A549 (cell line): ENCODE measurements at regions not wholly inside any gene's neighbourhood (a gene's known extent, or its start where the extent isn't known, plus 50 kb on each side); places are given as distances from the start of the nearest gene placed in this dataset.

Experiments used
- ATAC-seq, 2 experiments: fragments of 200-7000 bp in 1 of 2; fragments of >200 bp in 1 of 2; cut with Nextera tagmentation in 1 of 2; cut with Tn5 transposase in 1 of 2; 3 replicates each; pipeline versions ENCODE4 v1.8.0 to v1.9.1; 2018 to 2020; ENCODE audit warnings: mild to moderate bottlenecking in 1 of 2, moderate library complexity in 1 of 2
- CTCF ChIA-PET: fragments of 300-600 bp; sonication (Branson Sonifier 250); formaldehyde crosslinking; extraction: SDS; loops from one replicate; lab custom pipeline; 2021; ENCODE audit warnings: antibody characterized with exemption, inconsistent platforms; lab: Yijun Ruan, JAX
- POLR2A ChIA-PET: fragments of 350-600 bp; formaldehyde crosslinking; extraction: SDS; loops from one replicate; lab custom pipeline; 2021; ENCODE audit warnings: antibody characterized with exemption, inconsistent platforms; lab: Yijun Ruan, JAX
- DNase-seq, 2 experiments: peaks; one replicate each; pipeline versions ENCODE4 v3.0.0 to v3.0.0-alpha.2; 2011 to 2016; ENCODE audit warnings: low read depth in 1 of 2, low spot score in 1 of 2
- FAIRE-seq: peaks from 2 replicates; lab custom pipeline; 2011; peaks lifted over from hg19 to GRCh38; lab: Jason Lieb, UNC
- H3K27ac ChIP-seq, 2 experiments: fragments of >200 bp; sonication (Bioruptor Twin); formaldehyde crosslinking; 3 replicates each; pipeline ENCODE4 v1.5.1; 2016 to 2017
- H3K4me1 ChIP-seq: fragments of >200 bp; sonication (Bioruptor Twin); formaldehyde crosslinking; 3 replicates; pipeline ENCODE4 v1.6.1; 2016
- H3K4me2 ChIP-seq: fragments of >200 bp; sonication (Bioruptor Twin); formaldehyde crosslinking; 3 replicates; pipeline ENCODE4 v1.6.1; 2016
- H3K4me3 ChIP-seq: fragments of >200 bp; sonication (Bioruptor Twin); formaldehyde crosslinking; 3 replicates; pipeline ENCODE4 v1.5.1; 2016
- H3K9me3 ChIP-seq: fragments of >200 bp; sonication (Bioruptor Twin); formaldehyde crosslinking; 3 replicates; pipeline ENCODE4 v1.6.1; 2016
- BHLHE40 ChIP-seq: IDR thresholded peaks from 2 replicates; pipeline ENCODE4 v1.6.1; 2012; ENCODE audit warnings: low read depth, low read length, inconsistent platforms
- CHD4 ChIP-seq: fragments of 200-600 bp; sonication (generic); IDR thresholded peaks from 2 replicates; pipeline ENCODE4 v1.6.1; 2016; ENCODE audit warnings: antibody characterized with exemption, mild to moderate bottlenecking, borderline replicate concordance
- EP300 ChIP-seq, 2 experiments: fragments of >200 bp; sonication (Bioruptor Twin); formaldehyde crosslinking; IDR thresholded peaks; 2 replicates in 1 of 2; 3 replicates in 1 of 2; pipeline ENCODE4 v1.6.1; 2016 to 2017
- FOSB ChIP-seq: fragments of 250-450 bp; sonication (Bioruptor Pico); IDR thresholded peaks from 2 replicates; pipeline ENCODE4 v1.5.0; 2020; ENCODE audit warnings: mild to moderate bottlenecking, moderate library complexity
- FOSL2 ChIP-seq, 2 experiments: fragments of 450-650 bp in 1 of 2; fragments of >200 bp in 1 of 2; sonication (Bioruptor Twin) in 1 of 2; formaldehyde crosslinking; IDR thresholded peaks; 2 replicates each; pipeline versions ENCODE4 v1.5.0 to v1.6.1; 2016 to 2020; ENCODE audit warnings: mild to moderate bottlenecking in 1 of 2, moderate library complexity in 1 of 2
- HEYL ChIP-seq: fragments of 250-450 bp; sonication (Bioruptor Pico); IDR thresholded peaks from 2 replicates; pipeline ENCODE4 v1.8.0; 2021; ENCODE audit warnings: mild to moderate bottlenecking, moderate library complexity
- HOXA7 ChIP-seq: fragments of 250-450 bp; sonication (Bioruptor Pico); IDR thresholded peaks from 2 replicates; pipeline ENCODE4 v1.5.0; 2020; ENCODE audit warnings: mild to moderate bottlenecking, moderate library complexity
- NFE2L2 ChIP-seq: fragments of 150-350 bp; conservative IDR thresholded peaks from 2 replicates; pipeline ENCODE4 v1.6.1; 2014; ENCODE audit warnings: low read length
- NR3C1 ChIP-seq: fragments of >200 bp; sonication (Bioruptor Twin); formaldehyde crosslinking; IDR thresholded peaks from 3 replicates; pipeline ENCODE4 v1.6.1; 2017
- PHF8 ChIP-seq: fragments of 200-600 bp; sonication (generic); IDR thresholded peaks from 2 replicates; pipeline ENCODE4 v1.6.1; 2016; ENCODE audit warnings: low read depth, mild to moderate bottlenecking, antibody characterized with exemption, moderate library complexity, borderline replicate concordance
- RAD21 ChIP-seq, 2 experiments: fragments of >200 bp in 1 of 2; sonication (Bioruptor Twin) in 1 of 2; formaldehyde crosslinking in 1 of 2; IDR thresholded peaks in 1 of 2; conservative IDR thresholded peaks in 1 of 2; 2 replicates in 1 of 2; 3 replicates in 1 of 2; pipeline ENCODE4 v1.6.1; 2012 to 2018; ENCODE audit warnings: inconsistent platforms in 1 of 2
- SMC3 ChIP-seq: fragments of >200 bp; sonication (Bioruptor Twin); formaldehyde crosslinking; IDR thresholded peaks from 3 replicates; pipeline ENCODE4 v1.6.1; 2018; ENCODE audit warnings: inconsistent platforms
- SREBF2 ChIP-seq: fragments of 450-650 bp; IDR thresholded peaks from 2 replicates; pipeline ENCODE4 v1.6.1; 2014; ENCODE audit warnings: mild to moderate bottlenecking, moderate library complexity
- TFCP2L1 ChIP-seq: fragments of 250-450 bp; sonication (Bioruptor Pico); IDR thresholded peaks from 2 replicates; pipeline ENCODE4 v1.5.0; 2021; ENCODE audit warnings: mild to moderate bottlenecking
- ZNF302 ChIP-seq: fragments of 250-450 bp; sonication (Bioruptor Pico); IDR thresholded peaks from 2 replicates; pipeline ENCODE4 v1.9.0; 2021; ENCODE audit warnings: inconsistent platforms, mild to moderate bottlenecking, moderate library complexity
- WGBS: methylation state at CpG from one replicate; pipeline ENCODE4 v1.1.6; 2017; ENCODE audit errors: missing lambda C conversion rate; 5-methylcytosine and 5-hydroxymethylcytosine counted together
- TF ChIP-seq, protein P1 (sequence below): fragments of 150-350 bp; IDR thresholded peaks from 2 replicates; pipeline ENCODE4 v1.6.1; 2014; ENCODE audit warnings: low read depth, mild to moderate bottlenecking, low read length
- TF ChIP-seq, protein P2 (sequence below): fragments of 200-600 bp; sonication (generic); IDR thresholded peaks from 2 replicates; pipeline ENCODE4 v1.6.1; 2016; ENCODE audit warnings: antibody characterized with exemption, mild to moderate bottlenecking, moderate library complexity
- TF ChIP-seq, protein P3 (sequence below): IDR thresholded peaks from 2 replicates; pipeline ENCODE4 v1.6.1; 2012

DNA sequence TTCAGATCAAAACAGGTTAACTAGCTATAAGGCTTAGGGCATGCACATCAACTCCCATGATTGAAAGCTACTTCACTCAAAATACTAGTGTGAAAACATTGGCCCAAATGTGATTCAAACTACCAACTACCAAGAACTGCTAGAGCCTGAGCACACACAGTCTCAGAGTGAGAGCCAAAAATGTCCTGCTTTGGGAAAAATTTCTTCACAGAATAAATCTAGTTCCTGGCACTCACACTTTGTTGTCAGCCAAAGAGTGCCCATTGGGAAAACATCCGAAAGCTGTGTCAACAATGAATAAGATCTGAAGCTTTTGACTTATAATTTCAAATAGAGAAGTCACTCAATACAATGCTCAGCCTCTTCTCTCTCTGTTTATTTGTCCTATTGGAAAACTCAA lies 182.7 kb downstream of the LRATD1 start:
- ATAC-seq (no peak), FAIRE-seq (no peak), DNase-seq (no peak)
- TF ChIP-seq, protein P1, sequence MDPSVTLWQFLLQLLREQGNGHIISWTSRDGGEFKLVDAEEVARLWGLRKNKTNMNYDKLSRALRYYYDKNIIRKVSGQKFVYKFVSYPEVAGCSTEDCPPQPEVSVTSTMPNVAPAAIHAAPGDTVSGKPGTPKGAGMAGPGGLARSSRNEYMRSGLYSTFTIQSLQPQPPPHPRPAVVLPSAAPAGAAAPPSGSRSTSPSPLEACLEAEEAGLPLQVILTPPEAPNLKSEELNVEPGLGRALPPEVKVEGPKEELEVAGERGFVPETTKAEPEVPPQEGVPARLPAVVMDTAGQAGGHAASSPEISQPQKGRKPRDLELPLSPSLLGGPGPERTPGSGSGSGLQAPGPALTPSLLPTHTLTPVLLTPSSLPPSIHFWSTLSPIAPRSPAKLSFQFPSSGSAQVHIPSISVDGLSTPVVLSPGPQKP, result no peak
- TF ChIP-seq, protein P2, sequence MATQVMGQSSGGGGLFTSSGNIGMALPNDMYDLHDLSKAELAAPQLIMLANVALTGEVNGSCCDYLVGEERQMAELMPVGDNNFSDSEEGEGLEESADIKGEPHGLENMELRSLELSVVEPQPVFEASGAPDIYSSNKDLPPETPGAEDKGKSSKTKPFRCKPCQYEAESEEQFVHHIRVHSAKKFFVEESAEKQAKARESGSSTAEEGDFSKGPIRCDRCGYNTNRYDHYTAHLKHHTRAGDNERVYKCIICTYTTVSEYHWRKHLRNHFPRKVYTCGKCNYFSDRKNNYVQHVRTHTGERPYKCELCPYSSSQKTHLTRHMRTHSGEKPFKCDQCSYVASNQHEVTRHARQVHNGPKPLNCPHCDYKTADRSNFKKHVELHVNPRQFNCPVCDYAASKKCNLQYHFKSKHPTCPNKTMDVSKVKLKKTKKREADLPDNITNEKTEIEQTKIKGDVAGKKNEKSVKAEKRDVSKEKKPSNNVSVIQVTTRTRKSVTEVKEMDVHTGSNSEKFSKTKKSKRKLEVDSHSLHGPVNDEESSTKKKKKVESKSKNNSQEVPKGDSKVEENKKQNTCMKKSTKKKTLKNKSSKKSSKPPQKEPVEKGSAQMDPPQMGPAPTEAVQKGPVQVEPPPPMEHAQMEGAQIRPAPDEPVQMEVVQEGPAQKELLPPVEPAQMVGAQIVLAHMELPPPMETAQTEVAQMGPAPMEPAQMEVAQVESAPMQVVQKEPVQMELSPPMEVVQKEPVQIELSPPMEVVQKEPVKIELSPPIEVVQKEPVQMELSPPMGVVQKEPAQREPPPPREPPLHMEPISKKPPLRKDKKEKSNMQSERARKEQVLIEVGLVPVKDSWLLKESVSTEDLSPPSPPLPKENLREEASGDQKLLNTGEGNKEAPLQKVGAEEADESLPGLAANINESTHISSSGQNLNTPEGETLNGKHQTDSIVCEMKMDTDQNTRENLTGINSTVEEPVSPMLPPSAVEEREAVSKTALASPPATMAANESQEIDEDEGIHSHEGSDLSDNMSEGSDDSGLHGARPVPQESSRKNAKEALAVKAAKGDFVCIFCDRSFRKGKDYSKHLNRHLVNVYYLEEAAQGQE, result no peak
- TF ChIP-seq PHF8, result no peak
- no peak for TF ChIP-seq TFCP2L1 (CRISPR knock-in tag)
- TF ChIP-seq RAD21 (conservative IDR thresholded peaks at IDR 0.05 in 1 of 2, IDR thresholded peaks at IDR 0.05 in 1 of 2), result no peak
- TF ChIP-seq BHLHE40, result no peak
- no peak for TF ChIP-seq EP300 (IDR thresholded peaks at IDR 0.05)
- no peak for TF ChIP-seq HOXA7 (CRISPR knock-in tag)
- no peak for TF ChIP-seq HEYL (CRISPR knock-in tag)
- TF ChIP-seq FOSB, result no peak
- no peak for TF ChIP-seq NR3C1
- TF ChIP-seq FOSL2 (IDR thresholded peaks at IDR 0.05), result no peak
- TF ChIP-seq FOSL2 (CRISPR knock-in tag; IDR thresholded peaks at IDR 0.05), result no peak
- TF ChIP-seq SMC3, result no peak
- TF ChIP-seq NFE2L2, result no peak
- Histone ChIP-seq H3K27ac (no peak overlapping the region), H3K9me3 (no peaks in the 10 kb centered on the region), H3K4me1 (no peaks in the 10 kb centered on the region), H3K4me2 (no peak overlapping the region), H3K4me3 (no peak overlapping the region)
- 0% methylated on average over 1 of the region's 1 CpG for WGBS
- CTCF ChIA-PET, result no interaction called here
- POLR2A ChIA-PET, result no interaction called here

DNA sequence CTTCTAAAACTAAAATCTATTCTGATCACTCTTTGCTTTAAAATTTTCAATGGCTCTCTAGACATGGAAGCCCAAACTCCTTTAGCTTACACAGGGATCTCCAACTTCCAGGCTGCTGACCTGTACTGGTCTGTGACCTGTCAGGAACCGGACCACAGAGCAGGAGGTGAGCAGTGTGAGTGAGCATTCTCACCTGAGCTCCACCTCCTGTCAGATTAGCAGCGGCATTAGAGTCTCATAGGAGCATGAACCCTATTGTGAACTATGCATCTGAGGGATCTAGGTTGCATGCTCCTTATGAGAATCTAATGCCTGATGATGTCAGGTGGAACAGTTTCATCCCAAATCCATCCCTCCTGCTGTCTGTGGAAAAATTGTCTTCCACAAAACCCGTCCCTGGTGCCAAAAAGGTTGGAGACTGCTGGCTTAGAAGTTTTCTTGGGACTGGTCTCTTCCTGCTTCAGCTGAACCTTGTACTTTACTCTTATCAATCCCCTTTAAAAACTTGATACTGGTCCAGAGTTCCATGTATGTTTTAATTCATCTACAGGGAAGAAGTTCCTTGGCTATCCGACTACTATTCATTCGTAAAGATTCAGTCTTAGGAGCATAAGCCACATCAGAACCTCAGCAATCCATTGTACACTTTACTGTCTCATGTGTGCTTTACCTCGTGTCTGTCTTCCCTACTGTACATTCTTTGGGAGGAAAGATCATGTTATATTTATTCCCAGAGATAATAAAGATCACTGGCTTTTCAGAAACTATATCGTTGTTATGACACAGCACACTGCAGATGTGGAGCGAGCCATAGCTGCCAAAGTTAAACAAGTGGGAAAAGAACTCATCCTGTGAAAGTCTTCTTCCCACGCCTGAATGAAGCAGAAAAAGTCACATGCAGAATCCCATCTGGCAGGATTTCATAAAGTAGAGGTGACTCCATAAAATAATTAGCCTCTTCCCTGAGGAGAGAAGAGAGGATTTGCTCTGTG lies 183.8 kb downstream of the LRATD1 start:
- CTCF ChIA-PET, result no interaction called here
- no peak overlapping the region for H3K4me3 ChIP-seq
- TF ChIP-seq SREBF2 (no peak), CHD4 (no peak), ZNF302 (no peak)
- TF ChIP-seq, protein P3, sequence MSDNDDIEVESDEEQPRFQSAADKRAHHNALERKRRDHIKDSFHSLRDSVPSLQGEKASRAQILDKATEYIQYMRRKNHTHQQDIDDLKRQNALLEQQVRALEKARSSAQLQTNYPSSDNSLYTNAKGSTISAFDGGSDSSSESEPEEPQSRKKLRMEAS, result no peak
- no peak overlapping the region for H3K27ac ChIP-seq
- no peak for FAIRE-seq
- no peak for ATAC-seq
- no peak overlapping the region for H3K4me2 ChIP-seq
- H3K9me3 ChIP-seq, result no peaks in the 10 kb centered on the region
- H3K4me1 ChIP-seq, result no peaks in the 10 kb centered on the region
- no peak for DNase-seq
- 4% methylated on average over 9 of the region's 9 CpGs for WGBS
- POLR2A ChIA-PET, result no interaction called here
